H1 (cell line): ENCODE measurements at regions not wholly inside any gene's neighbourhood (a gene's known extent, or its start where the extent isn't known, plus 50 kb on each side); places are given as distances from the start of the nearest gene placed in this dataset.
"Not testable (repeated sequence)": the region's sequence is repeated elsewhere in the genome, so short reads cannot be mapped to it uniquely, and the experiment has no call there.

Experiments used
- CTCF ChIA-PET: fragments of 300-600 bp; sonication (Branson Sonifier 250); formaldehyde crosslinking; loops from one replicate; lab custom pipeline; 2021; ENCODE audit not compliant: partially characterized antibody; lab: Charles Lee
- POLR2A ChIA-PET: fragments of 300-600 bp; sonication (Branson Sonifier 250); formaldehyde crosslinking; loops from one replicate; lab custom pipeline; 2021; ENCODE audit warnings: inconsistent platforms; ENCODE audit not compliant: partially characterized antibody; lab: Charles Lee
- DNase-seq, 2 experiments: peaks; one replicate each; pipeline versions ENCODE4 v3.0.0 to v3.0.0-alpha.2; 2010 to 2022; ENCODE audit warnings: low spot score in 2 of 2, low read depth in 1 of 2, mixed read lengths in 1 of 2
- FAIRE-seq: peaks from 2 replicates; lab custom pipeline; 2011; peaks lifted over from hg19 to GRCh38; lab: Jason Lieb, UNC
- H2AFZ ChIP-seq: 2 replicates; pipeline ENCODE4 v1.8.1; 2012; ENCODE audit warnings: low read length, inconsistent platforms
- H2AK5ac ChIP-seq: 2 replicates; pipeline ENCODE4 v1.6.1; 2013; ENCODE audit warnings: low read depth, low read length
- H2BK120ac ChIP-seq: replicated peaks from 2 replicates; pipeline ENCODE3; 2013; ENCODE audit warnings: low read depth, low read length, inconsistent platforms
- H2BK12ac ChIP-seq: 2 replicates; pipeline ENCODE4 v1.6.1; 2013; ENCODE audit warnings: low read depth, low read length
- H2BK15ac ChIP-seq: 2 replicates; pipeline ENCODE4 v1.6.1; 2013; ENCODE audit warnings: low read length
- H2BK20ac ChIP-seq: 2 replicates; pipeline ENCODE4 v1.6.1; 2013; ENCODE audit warnings: low read length
- H2BK5ac ChIP-seq: 2 replicates; pipeline ENCODE4 v1.6.1; 2013; ENCODE audit warnings: low read depth, low read length
- H3K14ac ChIP-seq: 2 replicates; pipeline ENCODE4 v1.6.1; 2013; ENCODE audit warnings: inconsistent platforms; ENCODE audit not compliant: insufficient read length
- H3K18ac ChIP-seq: 2 replicates; pipeline ENCODE4 v1.6.1; 2013; ENCODE audit warnings: low read length; ENCODE audit errors: extremely low read depth
- H3K23ac ChIP-seq: 2 replicates; pipeline ENCODE4 v1.6.1; 2013; ENCODE audit warnings: inconsistent platforms; ENCODE audit not compliant: insufficient read length
- H3K23me2 ChIP-seq: 2 replicates; pipeline ENCODE4 v1.6.1; 2013; ENCODE audit warnings: low read depth, low read length
- H3K27ac ChIP-seq: 2 replicates; pipeline ENCODE4 v1.6.1; 2011; ENCODE audit warnings: low read depth, low read length, inconsistent platforms
- H3K27me3 ChIP-seq, 4 experiments: replicated peaks in 1 of 4; 1 replicate in 1 of 4; 2 replicates in 3 of 4; pipeline versions ENCODE4 v1.6.1 to v1.8.1; 2011 to 2013; ENCODE audit warnings: low read length in 3 of 4, mild to moderate bottlenecking in 3 of 4, inconsistent platforms in 2 of 4, mixed read lengths in 2 of 4, moderate library complexity in 1 of 4; ENCODE audit not compliant: control insufficient read depth in 3 of 4, insufficient read depth in 3 of 4; ENCODE audit errors: extremely low read depth in 1 of 4
- H3K36me3 ChIP-seq, 4 experiments: 2 replicates each; pipeline versions ENCODE4 v1.6.1 to v1.8.1; 2011 to 2013; ENCODE audit warnings: mild to moderate bottlenecking in 4 of 4, low read length in 3 of 4, moderate library complexity in 2 of 4, control low read depth in 1 of 4, inconsistent platforms in 1 of 4; ENCODE audit not compliant: insufficient read depth in 4 of 4, control insufficient read depth in 2 of 4
- H3K4ac ChIP-seq: replicated peaks from 2 replicates; pipeline ENCODE3; 2013; ENCODE audit warnings: low read length, low read depth, mixed read lengths, inconsistent platforms; ENCODE audit not compliant: insufficient read length
- H3K4me1 ChIP-seq, 4 experiments: replicated peaks in 1 of 4; 1 replicate in 1 of 4; 2 replicates in 3 of 4; pipeline versions ENCODE4 v1.6.1 to v1.8.1; 2011 to 2013; ENCODE audit warnings: low read length in 3 of 4, inconsistent platforms in 2 of 4, mixed read lengths in 1 of 4; ENCODE audit not compliant: insufficient read depth in 4 of 4, control insufficient read depth in 3 of 4
- H3K4me2 ChIP-seq, 2 experiments: 2 replicates each; pipeline versions ENCODE4 v1.6.1 to v1.8.1; 2011 to 2013; ENCODE audit warnings: low read depth in 2 of 2, low read length in 2 of 2, control low read depth in 1 of 2, inconsistent platforms in 1 of 2, mild to moderate bottlenecking in 1 of 2; ENCODE audit not compliant: insufficient read depth in 1 of 2
- H3K4me3 ChIP-seq, 4 experiments: fragments of 200-600, 300-600 bp in 1 of 4; sonication (generic), shearing (Covaris generic), sonication (Bioruptor Twin) in 1 of 4; 2 replicates each; pipeline versions ENCODE4 v1.5.1 to v1.8.1; 2011 to 2016; ENCODE audit warnings: low read length in 4 of 4, low read depth in 3 of 4, control low read depth in 2 of 4, inconsistent platforms in 2 of 4, mild to moderate bottlenecking in 2 of 4, mixed read lengths in 1 of 4, moderate library complexity in 1 of 4; ENCODE audit not compliant: insufficient read depth in 2 of 4; ENCODE audit errors: extremely low read depth in 1 of 4
- H3K56ac ChIP-seq: replicated peaks from 2 replicates; pipeline ENCODE3; 2013; ENCODE audit warnings: low read depth, mild to moderate bottlenecking, mixed read lengths, low read length, inconsistent platforms; ENCODE audit not compliant: insufficient read length
- H3K79me1 ChIP-seq: 2 replicates; pipeline ENCODE4 v1.6.1; 2013; ENCODE audit warnings: low read depth, low read length, control low read depth
- H3K79me2 ChIP-seq, 2 experiments: 2 replicates each; pipeline versions ENCODE4 v1.6.1 to v1.8.1; 2012 to 2013; ENCODE audit warnings: low read length in 2 of 2, mild to moderate bottlenecking in 2 of 2, inconsistent platforms in 1 of 2; ENCODE audit not compliant: insufficient read depth in 2 of 2, control insufficient read depth in 1 of 2
- H3K9ac ChIP-seq, 4 experiments: replicated peaks in 1 of 4; 1 replicate in 1 of 4; 2 replicates in 3 of 4; pipeline versions ENCODE4 v1.6.1 to v1.8.1; 2011 to 2013; ENCODE audit warnings: low read depth in 3 of 4, low read length in 3 of 4, control low read depth in 2 of 4, mild to moderate bottlenecking in 2 of 4, moderate library complexity in 2 of 4, inconsistent platforms in 1 of 4; ENCODE audit errors: extremely low read depth in 1 of 4
- H3K9me3 ChIP-seq, 2 experiments: 2 replicates each; pipeline versions ENCODE4 v1.6.1 to v1.8.1; 2012 to 2013; ENCODE audit warnings: mild to moderate bottlenecking in 2 of 2, moderate library complexity in 2 of 2, control low read depth in 1 of 2, inconsistent platforms in 1 of 2, low read depth in 1 of 2, low read length in 1 of 2, mixed read lengths in 1 of 2; ENCODE audit not compliant: insufficient read depth in 2 of 2
- H4K20me1 ChIP-seq, 2 experiments: replicated peaks in 1 of 2; 2 replicates each; pipeline versions ENCODE3 to v1.8.1; 2011 to 2013; ENCODE audit warnings: inconsistent platforms in 2 of 2, low read length in 2 of 2, mild to moderate bottlenecking in 1 of 2; ENCODE audit not compliant: insufficient read depth in 2 of 2, control insufficient read depth in 1 of 2
- H4K5ac ChIP-seq: 2 replicates; pipeline ENCODE4 v1.6.1; 2013; ENCODE audit warnings: low read length, low read depth, mixed read lengths, inconsistent platforms; ENCODE audit not compliant: insufficient read length
- H4K8ac ChIP-seq: 2 replicates; pipeline ENCODE4 v1.8.0; 2013; ENCODE audit warnings: mild to moderate bottlenecking, moderate library complexity, low read length, inconsistent platforms; ENCODE audit not compliant: insufficient read depth; ENCODE audit errors: extremely low read depth
- H4K91ac ChIP-seq: replicated peaks from 2 replicates; pipeline ENCODE3; 2013; ENCODE audit warnings: low read length, mixed read lengths, inconsistent platforms; ENCODE audit not compliant: insufficient read length
- KDM5A ChIP-seq: fragments of 200-600 bp; IDR thresholded peaks from 2 replicates; pipeline ENCODE4 v1.7.1; 2012; ENCODE audit warnings: mild to moderate bottlenecking, low read length, inconsistent platforms, mixed read lengths
- SRF ChIP-seq: IDR thresholded peaks from 2 replicates; pipeline ENCODE4 v1.6.1; 2011; ENCODE audit warnings: mild to moderate bottlenecking, low read depth, low read length, moderate library complexity
- TAF7 ChIP-seq: optimal IDR thresholded peaks from 2 replicates; pipeline ENCODE3; 2011; ENCODE audit warnings: low read depth, mild to moderate bottlenecking, inconsistent platforms, low read length, moderate library complexity, borderline replicate concordance
- WGBS, 2 experiments: shearing (Covaris generic) in 1 of 2; methylation state at CpG; one replicate each; pipeline versions ENCODE4 v1.1.6 to v1.1.7; 2013 to 2015; ENCODE audit warnings: low lambda C conversion rate in 2 of 2, mixed read lengths in 2 of 2, inconsistent platforms in 1 of 2, low coverage in 1 of 2, missing lambda C conversion rate in 1 of 2; ENCODE audit not compliant: insufficient replicate concordance in 2 of 2, insufficient coverage in 1 of 2, insufficient read length in 1 of 2; ENCODE audit errors: extremely low coverage in 1 of 2, missing lambda C conversion rate in 1 of 2; 5-methylcytosine and 5-hydroxymethylcytosine counted together

DNA sequence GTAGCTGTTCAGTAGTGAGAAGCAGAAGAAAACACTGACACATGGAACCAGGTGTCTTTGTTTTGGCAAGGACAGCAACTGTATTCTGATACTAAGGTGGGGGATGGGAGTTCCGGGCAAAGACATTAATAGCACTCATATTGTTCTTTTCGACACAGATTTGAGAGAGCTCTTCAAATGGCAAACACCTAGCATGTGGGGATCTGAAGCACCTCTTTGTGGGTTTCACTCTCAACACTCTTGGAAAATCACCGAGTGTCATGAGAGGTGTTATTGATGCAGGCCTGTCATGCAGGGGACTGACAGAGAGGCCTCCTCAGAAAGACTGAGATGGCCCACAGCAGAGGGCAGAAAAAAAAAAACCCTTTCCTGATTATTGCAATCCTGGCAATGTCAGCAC lies 228.4 kb upstream of the VCX start:
- CTCF ChIA-PET, result interaction anchor here (0.6 kb wide), 1 partner anchor 58 kb away, joined by 3 read pairs; no protein-coding TSS in a partner anchor
- H2BK20ac ChIP-seq, result no peak overlapping the region
- no peaks in the 10 kb centered on the region for H3K9me3 ChIP-seq
- POLR2A ChIA-PET, result no interaction called here
- no peaks in the 10 kb centered on the region for H3K23me2 ChIP-seq
- H3K4ac ChIP-seq, result no peak overlapping the region
- no peak overlapping the region for H4K5ac ChIP-seq
- H3K27ac ChIP-seq, result no peak overlapping the region
- H2BK12ac ChIP-seq, result no peak overlapping the region
- H3K36me3 ChIP-seq, result no peaks in the 10 kb centered on the region
- FAIRE-seq, result no peak
- H3K23ac ChIP-seq, result no peak overlapping the region
- no peak overlapping the region for H3K14ac ChIP-seq
- H4K20me1 ChIP-seq, result no peaks in the 10 kb centered on the region
- no peak overlapping the region for H2AFZ ChIP-seq
- H3K9ac ChIP-seq, result no peak overlapping the region
- no peak overlapping the region for H4K8ac ChIP-seq
- no peak overlapping the region for H2AK5ac ChIP-seq
- no peak overlapping the region for H4K91ac ChIP-seq
- H2BK15ac ChIP-seq, result no peak overlapping the region
- no peak overlapping the region for H3K4me3 ChIP-seq
- H3K56ac ChIP-seq, result no peak overlapping the region
- no peak overlapping the region for H3K4me2 ChIP-seq
- H2BK5ac ChIP-seq, result no peak overlapping the region
- no peak overlapping the region for H2BK120ac ChIP-seq
- DNase-seq, result no peak
- H3K79me2 ChIP-seq, result no peaks in the 10 kb centered on the region
- no peaks in the 10 kb centered on the region for H3K79me1 ChIP-seq
- 100% methylated on average over 3 of the region's 3 CpGs; no CpG with 5 or more reads in 1 of the 2 experiments for WGBS, 2 experiments
- H3K18ac ChIP-seq, result no peak overlapping the region
- H3K27me3 ChIP-seq, result no peaks in the 10 kb centered on the region
- no peaks in the 10 kb centered on the region; a peak in 1 of 7 replicates for H3K4me1 ChIP-seq
- no peak for TF ChIP-seq TAF7
- no peak for TF ChIP-seq SRF
- TF ChIP-seq KDM5A, result no peak

GRCh38 chrX:7608625-7609024 lies 234.3 kb upstream of the VCX start:
- H3K4ac ChIP-seq, H3K9ac ChIP-seq, H3K36me3 ChIP-seq, H3K27me3 ChIP-seq, H3K4me3 ChIP-seq, H2BK12ac ChIP-seq, H4K20me1 ChIP-seq, H3K4me1 ChIP-seq, H3K4me2 ChIP-seq, H3K9me3 ChIP-seq, H4K8ac ChIP-seq, POLR2A ChIA-PET, H3K56ac ChIP-seq, H4K5ac ChIP-seq, H3K18ac ChIP-seq, H3K27ac ChIP-seq, H4K91ac ChIP-seq, H3K23ac ChIP-seq, FAIRE-seq, H2AFZ ChIP-seq, H3K79me2 ChIP-seq, H2BK15ac ChIP-seq, H2BK120ac ChIP-seq, H2BK5ac ChIP-seq, CTCF ChIA-PET, H3K23me2 ChIP-seq, H3K79me1 ChIP-seq, H2AK5ac ChIP-seq, H2BK20ac ChIP-seq, DNase-seq, H3K14ac ChIP-seq: not testable (repeated sequence)
- WGBS, 2 experiments, result no CpG with 5 or more reads among the region's 29 CpGs
